HL-60 (cell line): ENCODE measurements at regions not wholly inside any gene's neighbourhood (a gene's known extent, or its start where the extent isn't known, plus 50 kb on each side); places are given as distances from the start of the nearest gene placed in this dataset.

Source experiments
- DNase-seq, 2 experiments: peaks; one replicate each; pipeline ENCODE4 v3.0.0-alpha.2; 2010 to 2020; ENCODE audit warnings: low read depth in 1 of 2, low spot score in 1 of 2
- H3K27ac ChIP-seq: fragments of 250-450 bp; sonication (Bioruptor Pico); replicated peaks from 2 replicates; pipeline ENCODE4 v1.5.1; 2020; ENCODE audit warnings: mild to moderate bottlenecking, moderate library complexity
- H3K27me3 ChIP-seq: fragments of 250-450 bp; sonication (Bioruptor Pico); 2 replicates; pipeline ENCODE4 v1.5.1; 2021; ENCODE audit warnings: mild to moderate bottlenecking, moderate library complexity; ENCODE audit not compliant: insufficient read depth, poor library complexity, severe bottlenecking
- H3K4me3 ChIP-seq: replicated peaks from 2 replicates; pipeline ENCODE4 v1.5.1; 2011; ENCODE audit warnings: mild to moderate bottlenecking, control low read depth, low read length; ENCODE audit not compliant: insufficient read depth
- GABPA ChIP-seq: IDR thresholded peaks from 2 replicates; pipeline ENCODE4 v1.6.1; 2012; ENCODE audit warnings: low read depth
- POLR2AphosphoS5 ChIP-seq: IDR thresholded peaks from 2 replicates; pipeline ENCODE4 v1.6.1; 2012; ENCODE audit warnings: low read depth
- SPI1 ChIP-seq: IDR thresholded peaks from 2 replicates; pipeline ENCODE4 v1.6.1; 2012; ENCODE audit warnings: low read depth, mild to moderate bottlenecking, borderline replicate concordance
- TF ChIP-seq, protein P1 (sequence below): IDR thresholded peaks from one replicate; pipeline ENCODE4 v1.5.1; 2011; ENCODE audit warnings: low read length, control low read depth, inconsistent platforms; ENCODE audit not compliant: insufficient read depth
- TF ChIP-seq, protein P2 (sequence below): IDR thresholded peaks from 2 replicates; pipeline ENCODE4 v1.6.1; 2012; ENCODE audit warnings: low read depth; ENCODE audit not compliant: insufficient replicate concordance

DNA sequence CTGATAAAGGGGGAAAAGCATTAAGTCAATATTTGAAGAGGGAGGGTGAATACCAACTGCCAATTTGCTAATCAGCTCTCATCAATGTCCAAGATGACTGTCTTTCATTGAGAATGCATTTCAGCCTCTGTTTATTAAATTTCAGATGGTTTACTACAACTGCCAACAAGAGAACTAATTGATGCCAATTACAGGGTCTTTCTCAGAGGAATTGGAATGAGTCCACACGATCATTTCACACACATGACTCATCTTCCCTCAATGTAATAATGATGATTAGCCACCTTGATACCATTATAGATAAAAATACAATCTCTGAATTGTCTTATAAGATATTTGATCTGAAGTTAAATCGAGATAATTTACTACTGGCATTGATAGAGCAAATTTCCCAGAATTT lies 1274.4 kb downstream of the ROBO2 start:
- no peak overlapping the region for H3K4me3 ChIP-seq
- TF ChIP-seq, protein P1, sequence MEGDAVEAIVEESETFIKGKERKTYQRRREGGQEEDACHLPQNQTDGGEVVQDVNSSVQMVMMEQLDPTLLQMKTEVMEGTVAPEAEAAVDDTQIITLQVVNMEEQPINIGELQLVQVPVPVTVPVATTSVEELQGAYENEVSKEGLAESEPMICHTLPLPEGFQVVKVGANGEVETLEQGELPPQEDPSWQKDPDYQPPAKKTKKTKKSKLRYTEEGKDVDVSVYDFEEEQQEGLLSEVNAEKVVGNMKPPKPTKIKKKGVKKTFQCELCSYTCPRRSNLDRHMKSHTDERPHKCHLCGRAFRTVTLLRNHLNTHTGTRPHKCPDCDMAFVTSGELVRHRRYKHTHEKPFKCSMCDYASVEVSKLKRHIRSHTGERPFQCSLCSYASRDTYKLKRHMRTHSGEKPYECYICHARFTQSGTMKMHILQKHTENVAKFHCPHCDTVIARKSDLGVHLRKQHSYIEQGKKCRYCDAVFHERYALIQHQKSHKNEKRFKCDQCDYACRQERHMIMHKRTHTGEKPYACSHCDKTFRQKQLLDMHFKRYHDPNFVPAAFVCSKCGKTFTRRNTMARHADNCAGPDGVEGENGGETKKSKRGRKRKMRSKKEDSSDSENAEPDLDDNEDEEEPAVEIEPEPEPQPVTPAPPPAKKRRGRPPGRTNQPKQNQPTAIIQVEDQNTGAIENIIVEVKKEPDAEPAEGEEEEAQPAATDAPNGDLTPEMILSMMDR, result no peak
- TF ChIP-seq POLR2AphosphoS5 (no peak), GABPA (no peak), SPI1 (no peak)
- TF ChIP-seq, protein P2, sequence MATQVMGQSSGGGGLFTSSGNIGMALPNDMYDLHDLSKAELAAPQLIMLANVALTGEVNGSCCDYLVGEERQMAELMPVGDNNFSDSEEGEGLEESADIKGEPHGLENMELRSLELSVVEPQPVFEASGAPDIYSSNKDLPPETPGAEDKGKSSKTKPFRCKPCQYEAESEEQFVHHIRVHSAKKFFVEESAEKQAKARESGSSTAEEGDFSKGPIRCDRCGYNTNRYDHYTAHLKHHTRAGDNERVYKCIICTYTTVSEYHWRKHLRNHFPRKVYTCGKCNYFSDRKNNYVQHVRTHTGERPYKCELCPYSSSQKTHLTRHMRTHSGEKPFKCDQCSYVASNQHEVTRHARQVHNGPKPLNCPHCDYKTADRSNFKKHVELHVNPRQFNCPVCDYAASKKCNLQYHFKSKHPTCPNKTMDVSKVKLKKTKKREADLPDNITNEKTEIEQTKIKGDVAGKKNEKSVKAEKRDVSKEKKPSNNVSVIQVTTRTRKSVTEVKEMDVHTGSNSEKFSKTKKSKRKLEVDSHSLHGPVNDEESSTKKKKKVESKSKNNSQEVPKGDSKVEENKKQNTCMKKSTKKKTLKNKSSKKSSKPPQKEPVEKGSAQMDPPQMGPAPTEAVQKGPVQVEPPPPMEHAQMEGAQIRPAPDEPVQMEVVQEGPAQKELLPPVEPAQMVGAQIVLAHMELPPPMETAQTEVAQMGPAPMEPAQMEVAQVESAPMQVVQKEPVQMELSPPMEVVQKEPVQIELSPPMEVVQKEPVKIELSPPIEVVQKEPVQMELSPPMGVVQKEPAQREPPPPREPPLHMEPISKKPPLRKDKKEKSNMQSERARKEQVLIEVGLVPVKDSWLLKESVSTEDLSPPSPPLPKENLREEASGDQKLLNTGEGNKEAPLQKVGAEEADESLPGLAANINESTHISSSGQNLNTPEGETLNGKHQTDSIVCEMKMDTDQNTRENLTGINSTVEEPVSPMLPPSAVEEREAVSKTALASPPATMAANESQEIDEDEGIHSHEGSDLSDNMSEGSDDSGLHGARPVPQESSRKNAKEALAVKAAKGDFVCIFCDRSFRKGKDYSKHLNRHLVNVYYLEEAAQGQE, result no peak
- no peaks in the 10 kb centered on the region for H3K27me3 ChIP-seq
- no peak for DNase-seq
- H3K27ac ChIP-seq, result no peak overlapping the region

DNA sequence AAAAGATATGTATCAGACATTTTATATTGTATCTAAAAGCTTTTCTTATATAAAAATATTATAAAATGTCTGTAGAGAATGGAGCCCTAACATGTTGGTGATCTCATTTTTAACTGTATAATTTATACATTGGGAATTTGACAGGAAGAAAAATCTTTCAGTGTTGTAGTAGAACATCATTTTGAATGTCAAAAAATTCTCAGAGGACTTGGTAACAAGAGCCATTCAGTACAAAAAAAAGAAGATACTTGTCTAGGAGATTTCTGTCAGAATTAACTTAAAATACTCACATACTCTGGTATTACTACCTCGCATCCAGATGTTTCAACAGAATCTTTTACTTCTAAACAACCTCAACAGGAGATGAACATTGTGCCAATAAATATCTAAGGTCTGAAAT lies 1277.9 kb downstream of the ROBO2 start:
- no peak for DNase-seq
- TF ChIP-seq POLR2AphosphoS5 (no peak), SPI1 (no peak), GABPA (no peak)
- TF ChIP-seq, protein P2, result no peak
- TF ChIP-seq, protein P1, result no peak
- Histone ChIP-seq H3K27me3 (no peaks in the 10 kb centered on the region), H3K27ac (no peak overlapping the region), H3K4me3 (no peak overlapping the region)

DNA sequence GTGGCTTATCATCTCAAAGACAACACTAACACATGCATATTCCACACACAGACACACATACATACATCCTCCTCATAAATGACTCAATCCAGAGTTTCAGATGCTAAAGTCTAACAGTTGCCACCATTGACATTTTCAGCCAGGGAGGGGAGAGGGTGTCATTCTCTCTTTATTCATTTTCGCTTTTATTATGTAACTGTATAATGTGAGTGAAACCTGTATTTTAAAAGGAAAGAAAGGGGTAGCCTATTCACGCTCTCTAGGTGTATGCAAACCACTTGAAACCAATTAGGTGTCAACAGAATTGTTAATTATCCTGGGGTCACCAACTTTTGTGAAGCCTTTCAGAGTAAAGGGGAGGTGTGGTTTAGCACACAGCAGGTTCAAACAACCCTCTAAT lies 1282.9 kb downstream of the ROBO2 start:
- TF ChIP-seq POLR2AphosphoS5, result no peak
- TF ChIP-seq, protein P1, result no peak
- TF ChIP-seq GABPA, result no peak
- no peak for TF ChIP-seq SPI1
- TF ChIP-seq, protein P2, result no peak
- Histone ChIP-seq H3K27ac (no peak overlapping the region), H3K4me3 (no peak overlapping the region), H3K27me3 (no peaks in the 10 kb centered on the region)
- DNase-seq, result no peak
